Suprapubic skin (tissue), 4 donors: ENCODE measurements at regions not wholly inside any gene's neighbourhood (a gene's known extent, or its start where the extent isn't known, plus 50 kb on each side); places are given as distances from the start of the nearest gene placed in this dataset.
"Not testable (repeated sequence)": the region's sequence is repeated elsewhere in the genome, so short reads cannot be mapped to it uniquely, and the experiment has no call there.

ENCODE experiments used
- POLR2A ChIP-seq, 2 donors: fragments of 450-650 bp; IDR thresholded peaks; one replicate each; pipeline ENCODE4 v1.6.1; 2017; ENCODE audit warnings: antibody characterized with exemption in 2 of 2, mild to moderate bottlenecking in 2 of 2, moderate library complexity in 2 of 2
- POLR2AphosphoS5 ChIP-seq, 3 donors: sonication (generic); formaldehyde crosslinking; IDR thresholded peaks; one replicate each; pipeline ENCODE4 v1.6.1; 2017; ENCODE audit warnings: antibody characterized with exemption in 3 of 3
- TF ChIP-seq, protein P1 (sequence below), 2 donors: fragments of 200-600 bp in 1 of 2; fragments of 450-650 bp in 1 of 2; sonication (generic) in 1 of 2; IDR thresholded peaks; one replicate each; pipeline ENCODE4 v1.5.1; 2016 to 2019; ENCODE audit warnings: antibody characterized with exemption in 2 of 2, mild to moderate bottlenecking in 1 of 2, moderate library complexity in 1 of 2

DNA sequence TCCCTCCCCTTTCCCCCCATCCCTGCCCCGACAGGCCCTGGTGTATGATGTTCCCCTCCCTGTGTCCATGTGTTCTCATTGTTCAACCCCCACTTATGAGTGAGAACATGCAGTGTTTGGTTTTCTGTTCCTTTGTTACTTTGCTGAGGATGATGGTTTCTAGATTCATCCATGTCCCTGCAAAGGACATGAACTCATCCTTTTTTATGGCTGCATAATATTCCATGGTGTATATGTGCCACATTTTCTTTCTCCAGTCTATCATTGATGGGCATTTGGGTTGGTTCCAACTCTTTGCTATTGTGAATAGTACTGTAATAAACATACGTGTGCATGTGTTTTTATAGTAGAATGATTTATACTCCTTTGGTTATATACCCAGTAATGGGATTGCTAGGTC lies 68.0 kb downstream of the RPUSD4 start:
- TF ChIP-seq POLR2AphosphoS5, POLR2A (IDR thresholded peaks at IDR 0.05): not testable (repeated sequence)
- TF ChIP-seq, protein P1, sequence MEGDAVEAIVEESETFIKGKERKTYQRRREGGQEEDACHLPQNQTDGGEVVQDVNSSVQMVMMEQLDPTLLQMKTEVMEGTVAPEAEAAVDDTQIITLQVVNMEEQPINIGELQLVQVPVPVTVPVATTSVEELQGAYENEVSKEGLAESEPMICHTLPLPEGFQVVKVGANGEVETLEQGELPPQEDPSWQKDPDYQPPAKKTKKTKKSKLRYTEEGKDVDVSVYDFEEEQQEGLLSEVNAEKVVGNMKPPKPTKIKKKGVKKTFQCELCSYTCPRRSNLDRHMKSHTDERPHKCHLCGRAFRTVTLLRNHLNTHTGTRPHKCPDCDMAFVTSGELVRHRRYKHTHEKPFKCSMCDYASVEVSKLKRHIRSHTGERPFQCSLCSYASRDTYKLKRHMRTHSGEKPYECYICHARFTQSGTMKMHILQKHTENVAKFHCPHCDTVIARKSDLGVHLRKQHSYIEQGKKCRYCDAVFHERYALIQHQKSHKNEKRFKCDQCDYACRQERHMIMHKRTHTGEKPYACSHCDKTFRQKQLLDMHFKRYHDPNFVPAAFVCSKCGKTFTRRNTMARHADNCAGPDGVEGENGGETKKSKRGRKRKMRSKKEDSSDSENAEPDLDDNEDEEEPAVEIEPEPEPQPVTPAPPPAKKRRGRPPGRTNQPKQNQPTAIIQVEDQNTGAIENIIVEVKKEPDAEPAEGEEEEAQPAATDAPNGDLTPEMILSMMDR (IDR thresholded peaks at IDR 0.05) = not testable (repeated sequence)
